Right lobe of liver (tissue), 4 donors: ENCODE measurements at regions not wholly inside any gene's neighbourhood (a gene's known extent, or its start where the extent isn't known, plus 50 kb on each side); places are given as distances from the start of the nearest gene placed in this dataset.

Experiments
- CTCF ChIP-seq, 4 donors: fragments of 200-600 bp in 3 of 4; fragments of 450-650 bp in 1 of 4; IDR thresholded peaks; one replicate each; pipeline versions ENCODE4 v1.5.1 to v1.8.0; 2016 to 2022; ENCODE audit warnings: antibody characterized with exemption in 4 of 4, mild to moderate bottlenecking in 2 of 4
- POLR2A ChIP-seq: fragments of 450-650 bp; IDR thresholded peaks from one replicate; pipeline ENCODE4 v1.6.1; 2017; ENCODE audit warnings: antibody characterized with exemption, mild to moderate bottlenecking
- donor health status: DM: no; HTN: no; CAD: no.
- donor health status: DM: no; HTN: no; CAD: no.
- donor health status: DM: no; HTN: yes; CAD: no.

GRCh38 chr18:67581178-67581577, 64.7 kb upstream of the DSEL start:
- TF ChIP-seq CTCF (IDR thresholded peaks at IDR 0.05) (no peak), POLR2A (no peak)
